HG03196 (cell line): ENCODE measurements at regions not wholly inside any gene's neighbourhood (a gene's known extent, or its start where the extent isn't known, plus 50 kb on each side); places are given as distances from the start of the nearest gene placed in this dataset.

ENCODE experiments used
- ATAC-seq: cut with Tn5 transposase; IDR thresholded peaks from one replicate; pipeline ENCODE4 v1.9.1; 2021; ENCODE audit not compliant: unreplicated experiment

DNA sequence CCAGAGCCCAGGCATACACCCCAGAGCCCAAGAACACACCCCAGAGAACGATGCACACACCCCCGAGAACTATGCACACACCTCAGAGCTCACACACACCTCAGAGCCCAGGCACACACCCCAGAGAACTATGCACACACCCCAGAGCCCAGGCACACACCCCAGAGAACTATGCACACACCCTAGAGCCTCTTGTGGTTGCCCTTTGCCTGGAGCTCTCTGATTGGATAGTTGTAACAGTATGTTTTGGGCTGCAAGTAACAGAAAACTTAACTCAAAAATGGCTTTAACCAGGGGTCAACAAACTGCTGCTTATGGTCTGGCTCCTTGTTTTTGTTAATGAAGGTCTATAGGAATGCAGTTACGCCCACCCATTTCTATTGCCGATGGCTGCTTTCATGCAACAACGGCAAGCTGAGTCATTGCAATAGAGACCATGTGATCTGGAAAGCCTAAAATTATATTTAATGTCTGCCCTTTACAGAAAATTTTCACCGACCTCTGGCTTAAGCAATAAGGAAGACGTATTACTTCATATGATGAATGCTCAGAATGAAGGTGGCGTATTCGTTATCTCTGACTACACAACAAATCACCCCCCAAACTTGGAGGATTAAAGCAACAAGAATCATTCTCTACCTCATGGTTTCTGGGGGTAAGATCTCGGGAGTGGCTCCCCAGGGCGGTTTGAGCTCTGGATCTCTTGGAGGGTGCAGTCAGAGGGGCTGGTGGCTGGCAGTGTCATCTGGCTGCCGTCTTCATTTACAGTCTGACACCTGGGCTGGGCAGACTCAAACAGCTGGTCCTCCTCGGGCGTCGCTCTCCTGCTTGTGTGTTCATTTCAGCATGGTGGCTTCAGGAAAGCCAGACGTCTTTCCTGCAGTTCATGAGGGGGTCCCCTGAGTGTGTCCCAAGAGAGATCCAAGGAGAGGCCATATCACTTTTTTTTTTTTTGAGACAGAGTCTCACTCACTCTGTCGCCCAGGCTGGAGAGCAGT, 66.3 kb upstream of the NCOR2 start:
- no peak for ATAC-seq

DNA sequence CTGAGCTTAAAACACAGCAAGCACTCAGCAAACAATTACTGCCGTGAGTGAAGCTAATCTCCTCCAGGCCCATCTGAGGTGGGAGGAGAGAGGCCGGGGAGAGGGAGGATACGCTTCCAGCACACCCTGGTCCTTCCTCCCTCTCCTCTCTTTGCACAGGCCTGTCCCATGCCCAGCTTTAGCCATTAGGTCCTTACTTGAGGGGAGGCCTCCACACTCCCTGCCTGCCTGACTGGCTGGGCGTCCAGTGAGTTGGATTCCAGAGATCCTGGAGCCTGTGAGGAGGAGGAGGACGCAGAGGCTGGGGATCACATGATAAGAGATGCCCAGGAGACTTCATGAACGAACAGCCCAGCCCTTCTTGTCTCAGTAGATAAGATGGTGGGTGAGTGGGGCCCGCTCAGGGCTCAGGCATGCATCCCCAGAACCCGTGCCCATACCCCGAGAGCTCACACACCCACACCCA, 65.1 kb upstream of the NCOR2 start:
- no peak for ATAC-seq

DNA sequence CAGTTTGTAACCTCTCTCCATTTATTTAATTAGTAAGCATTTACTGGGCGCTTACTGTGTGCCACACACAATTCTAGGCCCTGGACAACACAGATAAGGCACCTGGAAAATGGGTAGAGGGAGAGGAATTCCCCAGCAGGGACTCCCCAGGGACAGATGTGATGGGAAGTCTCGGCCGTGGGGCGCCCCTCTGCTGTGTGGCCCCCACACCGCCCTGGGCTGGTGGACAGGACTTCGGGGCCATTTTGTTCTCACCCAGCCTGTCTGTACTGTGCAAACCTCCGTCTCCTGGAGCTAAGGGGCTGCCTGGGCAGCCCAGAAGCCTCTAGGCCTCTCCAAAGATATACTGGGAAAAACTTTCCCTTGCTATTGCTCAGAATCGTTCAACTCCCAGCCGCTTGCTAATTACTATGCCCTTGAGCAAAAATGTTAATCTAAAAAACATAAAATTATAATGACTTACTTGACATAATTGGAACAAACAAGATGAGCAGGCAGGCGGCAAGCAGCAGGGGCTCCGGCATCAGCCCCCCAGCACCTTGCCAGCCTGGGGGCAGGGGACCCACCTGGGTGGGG, 64.4 kb upstream of the NCOR2 start:
- no peak for ATAC-seq

DNA sequence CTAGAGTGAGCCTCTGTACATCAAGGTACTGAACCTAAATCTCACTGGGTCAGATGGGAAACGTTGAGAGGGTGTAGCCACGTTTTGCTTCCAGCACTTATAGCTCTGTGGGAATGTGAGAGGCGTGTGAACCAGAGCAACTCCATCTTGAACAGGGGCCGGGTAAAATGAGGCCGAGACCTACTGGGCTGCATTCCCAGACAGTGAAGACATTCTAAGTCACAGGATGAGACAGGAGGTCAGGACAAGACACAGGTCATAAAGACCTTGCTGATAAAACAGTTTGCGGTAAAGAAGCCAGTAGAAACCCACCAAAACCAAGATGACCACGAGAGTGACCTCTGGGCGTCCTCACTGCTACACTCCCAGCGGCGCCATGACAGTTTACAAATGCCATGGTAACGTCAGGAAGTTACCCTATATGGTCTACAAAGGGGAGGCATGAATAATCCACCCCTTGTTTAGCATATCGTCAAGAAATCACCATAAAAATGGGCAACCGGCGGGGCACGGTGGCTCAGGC, 63.4 kb upstream of the NCOR2 start:
- ATAC-seq, result no peak

DNA sequence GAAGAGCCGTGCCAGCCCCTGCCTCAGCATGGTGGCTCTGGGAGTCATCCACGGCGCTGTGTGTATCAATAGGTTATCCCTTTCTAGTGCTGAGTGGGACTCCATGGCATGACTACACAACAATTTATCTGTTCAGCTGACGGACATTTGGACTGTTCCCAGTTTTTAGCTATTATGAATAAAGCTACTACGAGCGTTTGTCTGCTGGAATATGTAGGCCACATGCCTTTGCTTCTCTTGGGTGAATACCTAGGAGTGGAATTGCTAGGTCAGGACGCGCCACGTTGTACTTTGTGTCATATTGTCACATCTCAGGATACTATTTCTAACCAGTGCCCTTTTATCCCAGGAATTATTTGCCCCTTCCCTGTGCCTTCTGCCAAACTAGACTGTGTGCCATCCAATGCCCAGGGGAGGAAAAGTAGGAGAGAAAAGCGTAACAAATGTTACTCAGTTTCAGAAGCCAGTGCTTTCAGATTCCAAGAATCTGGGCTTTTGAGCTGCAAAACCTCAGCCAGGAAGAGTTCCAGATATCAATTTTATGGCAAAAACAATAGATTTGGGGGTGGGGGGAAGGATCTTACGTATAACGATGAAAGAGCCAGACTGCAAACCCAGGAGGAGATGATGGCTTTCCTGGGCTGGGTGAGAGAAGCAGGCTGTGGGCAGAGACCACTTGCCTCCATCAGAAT, 62.5 kb upstream of the NCOR2 start:
- ATAC-seq, result no peak

DNA sequence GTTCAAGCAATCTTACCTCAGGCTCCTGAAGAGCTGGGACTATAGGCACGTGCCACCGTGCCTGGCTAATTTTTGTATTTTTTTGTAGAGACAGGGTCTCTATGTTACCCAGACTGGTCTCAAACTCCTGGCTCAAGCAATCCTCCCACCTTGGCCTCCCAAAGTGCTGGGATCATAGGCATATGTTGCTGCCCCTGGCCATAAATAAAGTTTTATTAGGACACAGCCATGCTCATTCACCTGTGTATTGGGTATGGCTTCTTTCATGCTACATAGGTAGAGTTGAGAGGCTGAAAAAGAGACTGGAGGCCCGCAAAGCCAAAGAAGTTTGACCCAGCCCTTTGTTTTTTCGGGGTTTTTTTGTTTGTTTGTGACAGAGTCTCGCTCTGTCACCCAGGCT, 61.7 kb upstream of the NCOR2 start:
- ATAC-seq, result no peak

DNA sequence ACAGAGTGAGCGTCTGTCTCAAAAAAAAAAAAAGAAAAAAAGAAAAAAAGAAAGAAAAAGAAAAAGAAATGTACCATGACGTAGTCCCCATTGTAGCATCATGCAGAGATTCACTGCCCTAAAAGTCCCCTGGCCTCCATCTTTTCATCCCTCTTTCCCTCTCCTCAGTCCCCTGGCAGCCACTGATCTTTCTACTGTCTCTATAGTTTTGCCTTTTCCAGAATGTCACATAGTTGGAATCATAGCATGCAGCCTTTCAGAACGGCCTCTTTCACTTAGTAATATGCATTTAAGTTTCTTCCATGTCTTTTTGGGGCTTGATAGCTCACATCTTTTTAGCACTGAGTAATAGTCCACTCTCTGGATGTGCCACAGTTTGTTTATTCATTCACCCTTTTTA, 60.5 kb upstream of the NCOR2 start:
- no peak for ATAC-seq

DNA sequence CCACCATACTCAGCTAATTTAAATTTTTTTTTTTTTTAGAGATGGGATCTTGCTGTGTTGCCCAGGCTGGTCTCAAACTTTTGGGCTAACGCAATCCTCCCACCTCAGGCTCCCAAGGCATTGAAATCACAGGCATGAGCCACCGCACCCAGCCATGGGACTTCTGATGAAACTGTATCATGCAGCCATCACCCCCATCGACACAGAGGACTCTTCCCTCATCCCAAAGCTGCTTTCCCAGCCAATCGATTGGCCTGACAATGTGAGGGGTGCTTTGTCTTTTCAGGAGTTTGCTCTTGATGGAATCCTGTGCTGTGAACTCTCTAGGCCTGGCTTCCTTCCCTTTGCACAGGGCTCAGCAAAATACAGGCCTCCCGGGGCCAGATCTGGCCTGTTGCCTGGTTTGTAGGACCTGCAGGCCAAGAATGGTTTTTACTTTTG, 59.6 kb upstream of the NCOR2 start:
- ATAC-seq, result no peak

DNA sequence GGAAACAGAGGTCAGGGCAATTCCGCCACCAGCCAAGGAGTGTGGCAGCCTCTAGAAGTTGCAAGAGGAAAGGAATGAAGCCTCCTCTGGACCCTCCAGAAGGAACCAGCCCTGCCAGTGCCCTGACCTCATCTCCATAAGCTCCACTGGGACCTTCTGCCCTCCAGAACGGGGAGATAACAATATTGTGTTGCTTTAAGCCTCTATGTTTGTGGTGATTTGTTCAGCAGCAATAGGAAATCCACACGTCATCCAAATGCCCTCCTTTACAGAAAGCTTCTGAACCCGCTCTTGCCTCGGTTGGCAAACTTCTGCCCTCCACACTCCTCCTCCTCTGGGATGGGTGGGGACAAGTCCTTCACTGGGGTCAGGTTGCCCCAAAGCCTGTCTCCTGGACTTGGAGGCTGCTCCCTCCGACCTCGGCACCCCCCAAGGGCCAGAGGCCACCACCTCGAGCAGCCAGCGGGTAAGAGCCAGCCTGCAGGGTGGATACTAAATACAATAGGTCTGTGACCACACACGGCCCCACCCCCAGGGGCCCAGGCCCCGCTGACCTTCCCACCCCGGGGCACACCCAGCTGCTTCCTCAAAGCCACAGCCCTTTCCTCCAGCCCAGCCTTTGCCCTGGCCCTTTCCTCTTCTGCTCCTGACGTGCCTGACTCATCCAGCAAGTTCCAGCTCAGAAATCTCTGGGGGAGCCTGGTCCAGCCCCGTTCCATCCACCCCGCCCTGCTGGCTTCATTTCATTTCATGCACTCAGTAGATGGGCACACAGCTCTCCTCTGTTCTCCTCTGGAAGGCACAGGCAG, 58.7 kb upstream of the NCOR2 start:
- no peak for ATAC-seq

DNA sequence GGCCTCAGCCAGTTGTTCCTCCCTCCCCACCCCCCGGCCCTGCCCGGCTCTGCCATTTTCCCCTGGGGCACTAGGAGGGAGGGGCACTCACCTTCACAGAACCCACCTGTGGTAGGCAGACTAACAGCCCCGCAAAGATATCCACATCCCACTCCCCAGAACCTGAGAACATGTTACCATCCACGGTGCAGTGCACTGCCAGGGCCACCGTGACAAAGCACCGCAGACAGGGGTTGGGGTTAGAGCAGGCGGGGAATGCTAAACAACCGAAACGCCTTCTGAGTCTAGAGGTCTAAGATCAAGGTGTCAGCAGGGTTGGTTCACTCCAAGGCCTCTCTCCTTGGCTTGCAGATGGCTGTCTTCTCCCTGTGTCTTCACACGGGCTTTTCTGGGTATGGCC, 57.4 kb upstream of the NCOR2 start:
- ATAC-seq, result no peak

DNA sequence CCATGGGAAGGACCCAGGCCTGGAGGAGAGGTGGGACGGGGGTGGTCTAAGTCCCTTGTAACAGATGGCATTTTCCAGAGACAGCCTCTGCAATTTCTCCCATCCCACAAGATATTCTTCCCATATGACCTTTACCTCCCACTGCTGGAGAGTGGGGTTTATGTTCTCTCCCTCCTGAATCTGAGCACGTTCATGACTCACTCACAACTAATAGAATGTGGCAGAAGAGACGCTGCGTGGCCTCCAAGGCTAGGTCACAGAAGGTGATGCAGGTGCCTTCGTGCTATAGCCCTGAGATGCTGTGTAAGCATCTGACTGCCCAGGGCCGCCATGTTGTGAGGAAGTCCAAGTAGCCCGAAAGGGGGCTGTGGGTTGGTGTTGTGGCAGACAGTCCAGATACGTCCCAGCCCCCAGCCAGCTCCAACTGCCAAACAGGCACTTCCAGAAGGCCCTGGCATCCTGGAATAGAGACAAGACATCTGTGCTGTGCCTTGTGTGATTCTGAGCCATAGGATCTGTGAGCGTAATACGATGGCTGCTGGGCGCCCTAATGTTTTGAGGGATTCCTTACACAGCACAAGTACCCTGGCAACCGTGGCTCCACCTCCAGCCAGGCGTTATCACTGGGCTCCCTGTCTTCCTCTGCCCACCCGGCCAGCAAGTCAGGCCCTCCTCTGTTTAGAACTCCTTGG, 56.1 kb upstream of the NCOR2 start:
- no peak for ATAC-seq

DNA sequence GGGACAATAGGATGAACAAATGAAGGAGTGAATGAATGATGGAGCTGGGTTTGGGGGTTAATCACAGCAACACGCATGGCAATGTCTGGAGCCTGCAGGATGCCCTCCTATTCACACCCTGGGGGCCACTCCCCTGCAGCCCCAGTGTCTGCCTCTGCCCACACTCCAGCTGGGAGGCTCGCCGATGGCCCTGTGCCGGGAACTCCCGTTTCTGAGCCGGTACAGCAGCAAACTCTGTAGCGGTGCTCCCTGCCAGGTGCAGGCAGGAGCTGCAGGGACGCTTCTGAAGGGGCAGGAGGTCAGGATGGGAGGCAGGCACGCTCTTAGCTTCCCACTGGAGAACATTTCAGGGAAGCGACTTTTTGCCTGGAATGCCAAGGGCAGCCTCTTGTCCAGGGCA, 55.4 kb upstream of the NCOR2 start:
- ATAC-seq, result no peak

DNA sequence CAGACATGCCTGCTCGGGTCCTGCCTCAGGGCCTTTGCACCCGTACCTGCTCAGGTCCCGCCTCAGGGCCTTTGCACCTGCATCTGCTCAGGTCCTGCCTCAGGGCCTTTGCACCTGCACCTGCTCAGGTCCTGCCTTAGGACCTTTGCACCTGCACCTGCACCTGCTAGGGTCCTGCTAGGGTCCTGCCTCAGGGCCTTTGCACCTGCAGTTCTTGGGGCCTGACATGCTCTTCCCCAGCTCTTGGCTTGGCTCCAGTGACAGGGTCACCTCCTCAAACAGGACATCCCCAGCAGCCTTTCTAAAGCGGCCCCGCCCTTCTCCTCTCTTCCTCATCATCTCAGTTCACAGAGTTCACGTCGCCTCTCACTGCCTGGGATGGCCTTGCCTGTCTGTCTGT, 54.9 kb upstream of the NCOR2 start:
- ATAC-seq, result no peak

DNA sequence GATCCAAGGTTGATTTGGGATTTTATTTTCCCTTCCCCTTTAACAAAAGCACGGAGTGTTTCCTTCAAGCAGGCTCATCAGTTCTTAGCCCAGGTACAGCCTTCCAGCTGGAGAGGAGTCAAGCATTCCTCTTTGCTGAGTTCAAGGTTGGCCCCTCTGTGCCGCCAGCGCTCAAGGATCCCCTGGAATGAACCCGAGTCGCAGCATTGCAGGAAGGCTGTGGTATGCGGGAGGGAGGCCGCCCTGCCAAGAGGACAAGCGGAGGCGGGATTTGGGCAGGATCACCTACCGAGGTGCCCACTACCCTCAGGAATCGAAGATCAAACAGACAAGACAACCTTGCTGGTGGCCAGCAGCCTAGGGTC, 53.9 kb upstream of the NCOR2 start:
- no peak for ATAC-seq

DNA sequence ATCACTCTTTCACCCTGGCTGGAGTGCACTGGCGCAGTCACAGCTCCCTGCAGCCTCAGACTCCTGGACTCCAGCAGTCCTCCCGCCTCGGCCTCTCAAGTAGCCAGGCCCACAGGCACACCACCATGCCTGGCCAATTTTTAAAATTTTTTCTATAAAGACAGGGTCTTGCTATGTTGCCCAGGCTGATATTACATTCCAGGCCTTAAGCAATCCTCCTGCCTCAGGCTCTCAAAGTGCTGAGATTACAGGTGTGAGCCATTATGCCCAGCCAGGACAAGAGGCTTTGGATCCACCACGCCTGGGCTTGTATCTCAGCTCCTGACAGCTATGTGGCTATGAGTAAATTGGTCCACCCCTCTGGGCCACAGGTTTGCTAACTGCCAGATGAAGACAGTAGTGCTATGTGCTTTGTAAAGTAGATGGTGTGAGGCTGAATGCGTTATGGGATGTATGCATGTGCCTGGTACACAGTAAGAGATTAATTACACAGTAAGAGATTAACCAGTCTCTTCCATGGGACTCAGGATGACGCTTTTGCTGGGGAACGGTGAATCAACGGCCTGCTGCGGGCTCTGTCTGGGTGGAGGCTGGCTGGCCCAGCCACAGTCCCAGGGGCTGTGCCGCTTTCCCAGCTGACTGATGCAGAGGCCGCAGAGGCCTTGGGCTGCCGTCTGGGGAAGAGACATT, 53.3 kb upstream of the NCOR2 start:
- no peak for ATAC-seq

DNA sequence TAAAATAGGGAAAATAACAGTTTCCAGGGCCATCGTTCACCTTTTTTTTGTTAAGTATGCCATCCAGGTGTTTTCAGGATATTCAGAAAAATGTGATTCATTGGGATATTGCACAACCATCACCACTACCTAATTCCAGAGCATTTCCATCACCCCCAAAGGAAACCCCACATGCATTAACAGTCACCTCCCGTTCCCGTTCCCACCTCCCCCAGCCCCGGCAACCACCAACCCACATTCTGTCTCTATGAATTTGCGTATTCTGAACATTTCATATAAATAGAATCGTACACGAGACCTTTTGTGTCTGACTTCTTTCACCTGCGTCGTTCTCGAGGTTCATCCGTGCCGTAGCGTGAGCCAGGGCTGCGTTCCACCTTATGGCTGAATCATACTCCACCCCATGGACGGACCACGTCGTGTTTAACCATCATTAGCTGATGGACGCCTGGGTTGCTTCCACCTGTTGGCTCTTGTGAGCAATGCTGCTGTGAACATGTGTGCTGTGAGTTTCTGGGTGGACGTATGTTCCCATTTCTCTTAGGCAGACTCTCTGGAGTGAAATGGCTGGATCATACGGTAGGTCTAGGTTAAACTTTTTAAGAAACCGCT, 51.0 kb upstream of the NCOR2 start:
- ATAC-seq, result no peak

DNA sequence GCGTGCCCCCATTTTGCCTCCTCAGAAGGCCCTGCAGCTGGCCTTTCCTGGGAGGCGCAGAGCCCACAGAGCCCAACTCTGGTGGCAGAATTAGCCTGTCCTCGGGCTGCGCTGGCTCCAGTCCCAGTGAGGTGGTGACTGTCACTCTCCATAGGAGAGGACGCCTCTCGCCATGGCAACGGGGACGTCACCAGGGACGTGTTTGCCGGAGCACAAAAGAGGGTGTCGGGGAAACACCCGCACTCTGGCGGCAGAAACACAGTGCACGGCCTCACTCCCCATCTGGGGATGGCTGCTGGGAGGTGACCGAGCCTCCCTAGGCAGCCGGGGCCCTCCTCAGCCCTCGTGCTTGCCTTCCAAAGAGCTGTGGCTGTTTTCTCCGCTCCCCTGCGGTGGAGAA, 50.2 kb upstream of the NCOR2 start:
- ATAC-seq, result no peak
